H1 (cell line): ENCODE measurements at regions not wholly inside any gene's neighbourhood (a gene's known extent, or its start where the extent isn't known, plus 50 kb on each side); places are given as distances from the start of the nearest gene placed in this dataset.

Source experiments
- CTCF ChIA-PET: fragments of 300-600 bp; sonication (Branson Sonifier 250); formaldehyde crosslinking; loops from one replicate; lab custom pipeline; 2021; ENCODE audit not compliant: partially characterized antibody; lab: Charles Lee
- POLR2A ChIA-PET: fragments of 300-600 bp; sonication (Branson Sonifier 250); formaldehyde crosslinking; loops from one replicate; lab custom pipeline; 2021; ENCODE audit warnings: inconsistent platforms; ENCODE audit not compliant: partially characterized antibody; lab: Charles Lee
- DNase-seq, 2 experiments: peaks; one replicate each; pipeline versions ENCODE4 v3.0.0 to v3.0.0-alpha.2; 2010 to 2022; ENCODE audit warnings: low spot score in 2 of 2, low read depth in 1 of 2, mixed read lengths in 1 of 2
- FAIRE-seq: peaks from 2 replicates; lab custom pipeline; 2011; peaks lifted over from hg19 to GRCh38; lab: Jason Lieb, UNC
- H2AFZ ChIP-seq: 2 replicates; pipeline ENCODE4 v1.8.1; 2012; ENCODE audit warnings: low read length, inconsistent platforms
- H2AK5ac ChIP-seq: 2 replicates; pipeline ENCODE4 v1.6.1; 2013; ENCODE audit warnings: low read depth, low read length
- H2BK120ac ChIP-seq: replicated peaks from 2 replicates; pipeline ENCODE3; 2013; ENCODE audit warnings: low read depth, low read length, inconsistent platforms
- H2BK12ac ChIP-seq: 2 replicates; pipeline ENCODE4 v1.6.1; 2013; ENCODE audit warnings: low read depth, low read length
- H2BK15ac ChIP-seq: 2 replicates; pipeline ENCODE4 v1.6.1; 2013; ENCODE audit warnings: low read length
- H2BK20ac ChIP-seq: 2 replicates; pipeline ENCODE4 v1.6.1; 2013; ENCODE audit warnings: low read length
- H2BK5ac ChIP-seq: 2 replicates; pipeline ENCODE4 v1.6.1; 2013; ENCODE audit warnings: low read depth, low read length
- H3K14ac ChIP-seq: 2 replicates; pipeline ENCODE4 v1.6.1; 2013; ENCODE audit warnings: inconsistent platforms; ENCODE audit not compliant: insufficient read length
- H3K18ac ChIP-seq: 2 replicates; pipeline ENCODE4 v1.6.1; 2013; ENCODE audit warnings: low read length; ENCODE audit errors: extremely low read depth
- H3K23ac ChIP-seq: 2 replicates; pipeline ENCODE4 v1.6.1; 2013; ENCODE audit warnings: inconsistent platforms; ENCODE audit not compliant: insufficient read length
- H3K23me2 ChIP-seq: 2 replicates; pipeline ENCODE4 v1.6.1; 2013; ENCODE audit warnings: low read depth, low read length
- H3K27ac ChIP-seq: 2 replicates; pipeline ENCODE4 v1.6.1; 2011; ENCODE audit warnings: low read depth, low read length, inconsistent platforms
- H3K27me3 ChIP-seq, 4 experiments: replicated peaks in 1 of 4; 1 replicate in 1 of 4; 2 replicates in 3 of 4; pipeline versions ENCODE4 v1.6.1 to v1.8.1; 2011 to 2013; ENCODE audit warnings: low read length in 3 of 4, mild to moderate bottlenecking in 3 of 4, inconsistent platforms in 2 of 4, mixed read lengths in 2 of 4, moderate library complexity in 1 of 4; ENCODE audit not compliant: control insufficient read depth in 3 of 4, insufficient read depth in 3 of 4; ENCODE audit errors: extremely low read depth in 1 of 4
- H3K36me3 ChIP-seq, 4 experiments: 2 replicates each; pipeline versions ENCODE4 v1.6.1 to v1.8.1; 2011 to 2013; ENCODE audit warnings: mild to moderate bottlenecking in 4 of 4, low read length in 3 of 4, moderate library complexity in 2 of 4, control low read depth in 1 of 4, inconsistent platforms in 1 of 4; ENCODE audit not compliant: insufficient read depth in 4 of 4, control insufficient read depth in 2 of 4
- H3K4ac ChIP-seq: replicated peaks from 2 replicates; pipeline ENCODE3; 2013; ENCODE audit warnings: low read length, low read depth, mixed read lengths, inconsistent platforms; ENCODE audit not compliant: insufficient read length
- H3K4me1 ChIP-seq, 4 experiments: replicated peaks in 1 of 4; 1 replicate in 1 of 4; 2 replicates in 3 of 4; pipeline versions ENCODE4 v1.6.1 to v1.8.1; 2011 to 2013; ENCODE audit warnings: low read length in 3 of 4, inconsistent platforms in 2 of 4, mixed read lengths in 1 of 4; ENCODE audit not compliant: insufficient read depth in 4 of 4, control insufficient read depth in 3 of 4
- H3K4me2 ChIP-seq, 2 experiments: 2 replicates each; pipeline versions ENCODE4 v1.6.1 to v1.8.1; 2011 to 2013; ENCODE audit warnings: low read depth in 2 of 2, low read length in 2 of 2, control low read depth in 1 of 2, inconsistent platforms in 1 of 2, mild to moderate bottlenecking in 1 of 2; ENCODE audit not compliant: insufficient read depth in 1 of 2
- H3K4me3 ChIP-seq, 4 experiments: fragments of 200-600, 300-600 bp in 1 of 4; sonication (generic), shearing (Covaris generic), sonication (Bioruptor Twin) in 1 of 4; 2 replicates each; pipeline versions ENCODE4 v1.5.1 to v1.8.1; 2011 to 2016; ENCODE audit warnings: low read length in 4 of 4, low read depth in 3 of 4, control low read depth in 2 of 4, inconsistent platforms in 2 of 4, mild to moderate bottlenecking in 2 of 4, mixed read lengths in 1 of 4, moderate library complexity in 1 of 4; ENCODE audit not compliant: insufficient read depth in 2 of 4; ENCODE audit errors: extremely low read depth in 1 of 4
- H3K56ac ChIP-seq: replicated peaks from 2 replicates; pipeline ENCODE3; 2013; ENCODE audit warnings: low read depth, mild to moderate bottlenecking, mixed read lengths, low read length, inconsistent platforms; ENCODE audit not compliant: insufficient read length
- H3K79me1 ChIP-seq: 2 replicates; pipeline ENCODE4 v1.6.1; 2013; ENCODE audit warnings: low read depth, low read length, control low read depth
- H3K79me2 ChIP-seq, 2 experiments: 2 replicates each; pipeline versions ENCODE4 v1.6.1 to v1.8.1; 2012 to 2013; ENCODE audit warnings: low read length in 2 of 2, mild to moderate bottlenecking in 2 of 2, inconsistent platforms in 1 of 2; ENCODE audit not compliant: insufficient read depth in 2 of 2, control insufficient read depth in 1 of 2
- H3K9ac ChIP-seq, 4 experiments: replicated peaks in 1 of 4; 1 replicate in 1 of 4; 2 replicates in 3 of 4; pipeline versions ENCODE4 v1.6.1 to v1.8.1; 2011 to 2013; ENCODE audit warnings: low read depth in 3 of 4, low read length in 3 of 4, control low read depth in 2 of 4, mild to moderate bottlenecking in 2 of 4, moderate library complexity in 2 of 4, inconsistent platforms in 1 of 4; ENCODE audit errors: extremely low read depth in 1 of 4
- H3K9me3 ChIP-seq, 2 experiments: 2 replicates each; pipeline versions ENCODE4 v1.6.1 to v1.8.1; 2012 to 2013; ENCODE audit warnings: mild to moderate bottlenecking in 2 of 2, moderate library complexity in 2 of 2, control low read depth in 1 of 2, inconsistent platforms in 1 of 2, low read depth in 1 of 2, low read length in 1 of 2, mixed read lengths in 1 of 2; ENCODE audit not compliant: insufficient read depth in 2 of 2
- H4K20me1 ChIP-seq, 2 experiments: replicated peaks in 1 of 2; 2 replicates each; pipeline versions ENCODE3 to v1.8.1; 2011 to 2013; ENCODE audit warnings: inconsistent platforms in 2 of 2, low read length in 2 of 2, mild to moderate bottlenecking in 1 of 2; ENCODE audit not compliant: insufficient read depth in 2 of 2, control insufficient read depth in 1 of 2
- H4K5ac ChIP-seq: 2 replicates; pipeline ENCODE4 v1.6.1; 2013; ENCODE audit warnings: low read length, low read depth, mixed read lengths, inconsistent platforms; ENCODE audit not compliant: insufficient read length
- H4K8ac ChIP-seq: 2 replicates; pipeline ENCODE4 v1.8.0; 2013; ENCODE audit warnings: mild to moderate bottlenecking, moderate library complexity, low read length, inconsistent platforms; ENCODE audit not compliant: insufficient read depth; ENCODE audit errors: extremely low read depth
- H4K91ac ChIP-seq: replicated peaks from 2 replicates; pipeline ENCODE3; 2013; ENCODE audit warnings: low read length, mixed read lengths, inconsistent platforms; ENCODE audit not compliant: insufficient read length
- ASH2L ChIP-seq: fragments of 200-600, 300-600 bp; sonication (generic); IDR thresholded peaks from one replicate; pipeline ENCODE4 v1.7.1; 2017; ENCODE audit warnings: low read length
- CBX5 ChIP-seq: fragments of 300-800, 300-1000 bp; sonication (generic); IDR thresholded peaks from 2 replicates; pipeline ENCODE4 v1.7.1; 2016; ENCODE audit warnings: antibody characterized with exemption, low read length, low read depth
- E2F6 ChIP-seq: IDR thresholded peaks from 2 replicates; pipeline ENCODE4 v1.6.1; 2012; ENCODE audit warnings: inconsistent platforms
- MAFK ChIP-seq: IDR thresholded peaks from 2 replicates; pipeline ENCODE4 v1.6.1; 2012; ENCODE audit warnings: low read depth, mild to moderate bottlenecking, improper control_type of control experiment, low read length
- RFX5 ChIP-seq: IDR thresholded peaks from 2 replicates; pipeline ENCODE4 v1.6.1; 2011; ENCODE audit warnings: low read depth, low read length, improper control_type of control experiment, borderline replicate concordance
- RNF2 ChIP-seq: fragments of 200-900, 300-1000 bp; sonication (generic); IDR thresholded peaks from 2 replicates; pipeline ENCODE4 v1.7.1; 2016; ENCODE audit warnings: borderline replicate concordance, low read depth, mild to moderate bottlenecking, antibody characterized with exemption, low read length; ENCODE audit not compliant: poor library complexity, severe bottlenecking; ENCODE audit errors: missing control alignments
- SAP30 ChIP-seq: fragments of 300-600 bp; sonication (generic); IDR thresholded peaks from 2 replicates; pipeline ENCODE4 v1.7.1; 2012; ENCODE audit warnings: low read length, moderate library complexity, mild to moderate bottlenecking, inconsistent platforms; ENCODE audit not compliant: insufficient read depth, insufficient replicate concordance
- SUZ12 ChIP-seq: fragments of 200-600 bp; sonication (generic); IDR thresholded peaks from 2 replicates; pipeline ENCODE4 v1.6.1; 2012; ENCODE audit warnings: mild to moderate bottlenecking, inconsistent platforms, low read length, moderate library complexity, mixed read lengths
- TEAD4 ChIP-seq: IDR thresholded peaks from 2 replicates; pipeline ENCODE4 v1.6.1; 2012; ENCODE audit warnings: low read depth, low read length, inconsistent platforms, mixed read lengths
- WGBS, 2 experiments: shearing (Covaris generic) in 1 of 2; methylation state at CpG; one replicate each; pipeline versions ENCODE4 v1.1.6 to v1.1.7; 2013 to 2015; ENCODE audit warnings: low lambda C conversion rate in 2 of 2, mixed read lengths in 2 of 2, inconsistent platforms in 1 of 2, low coverage in 1 of 2, missing lambda C conversion rate in 1 of 2; ENCODE audit not compliant: insufficient replicate concordance in 2 of 2, insufficient coverage in 1 of 2, insufficient read length in 1 of 2; ENCODE audit errors: extremely low coverage in 1 of 2, missing lambda C conversion rate in 1 of 2; 5-methylcytosine and 5-hydroxymethylcytosine counted together

GRCh38 chr4:65724973-65725372, 54.7 kb upstream of the EPHA5 start:
- Histone ChIP-seq H3K23ac (no peak overlapping the region), H2BK5ac (no peak overlapping the region), H4K91ac (no peak overlapping the region), H3K27me3 (no peaks in the 10 kb centered on the region), H3K4me2 (no peak overlapping the region), H3K4ac (no peak overlapping the region), H3K9me3 (no peaks in the 10 kb centered on the region), H4K5ac (no peak overlapping the region), H3K4me1 (no peaks in the 10 kb centered on the region), H2BK120ac (no peak overlapping the region), H3K27ac (no peak overlapping the region), H2AFZ (no peak overlapping the region), H3K9ac (no peak overlapping the region), H3K23me2 (no peaks in the 10 kb centered on the region), H2BK12ac (no peak overlapping the region), H4K8ac (no peak overlapping the region), H4K20me1 (no peaks in the 10 kb centered on the region), H3K56ac (no peak overlapping the region), H3K79me2 (no peaks in the 10 kb centered on the region), H3K14ac (no peak overlapping the region), H3K79me1 (no peaks in the 10 kb centered on the region), H3K36me3 (no peaks in the 10 kb centered on the region), H2BK20ac (no peak overlapping the region), H2BK15ac (no peak overlapping the region), H3K4me3 (no peak overlapping the region), H3K18ac (no peak overlapping the region), H2AK5ac (no peak overlapping the region)
- 92% methylated on average over 5 of the region's 5 CpGs; no CpG with 5 or more reads in 1 of the 2 experiments for WGBS, 2 experiments
- ChIA-PET POLR2A (no interaction called here), CTCF (no interaction called here)
- FAIRE-seq (no peak), DNase-seq (no peak)
- no peak for TF ChIP-seq TEAD4
- no peak for TF ChIP-seq RFX5
- no peak for TF ChIP-seq SUZ12
- TF ChIP-seq SAP30, result no peak
- no peak for TF ChIP-seq E2F6
- no peak for TF ChIP-seq MAFK
- no peak for TF ChIP-seq ASH2L
- TF ChIP-seq RNF2, result no peak
- TF ChIP-seq CBX5, result no peak
